NCI-H128 (cell line): ENCODE measurements at regions not wholly inside any gene's neighbourhood (a gene's known extent, or its start where the extent isn't known, plus 50 kb on each side); places are given as distances from the start of the nearest gene placed in this dataset.

ENCODE experiments used
- DNase-seq: peaks from one replicate; lab custom pipeline; 2025; ENCODE audit not compliant: unreplicated experiment; lab: John Stamatoyannopoulos, UW

- DNase-seq: no peak
Observed at GRCh38 chr9:107431461-107431860, 58.1 kb downstream of the KLF4 start.

DNA sequence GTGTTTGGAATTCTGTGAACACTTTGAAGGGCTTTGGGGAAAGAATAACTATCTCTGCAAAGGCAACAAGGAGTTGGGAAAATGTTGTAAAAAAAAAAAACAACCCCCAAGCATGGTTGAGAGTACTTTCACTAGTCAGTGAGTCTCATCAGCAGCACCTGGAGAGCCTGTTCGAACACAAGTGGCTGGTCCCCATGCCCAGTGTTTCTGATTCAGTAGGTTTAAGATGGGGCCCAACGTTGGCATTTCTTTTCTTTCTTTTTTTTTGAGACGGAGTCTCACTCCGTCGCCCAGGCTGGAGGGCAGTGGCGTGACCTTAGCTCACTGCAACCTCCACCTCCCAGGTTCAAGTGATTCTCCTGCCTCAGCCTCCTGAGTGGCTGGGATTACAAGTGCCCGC is 59.5 kb downstream of the KLF4 start:
- no peak for DNase-seq

GRCh38 chr9:107426126-107426525 is 63.4 kb downstream of the KLF4 start:
- no peak for DNase-seq

DNA sequence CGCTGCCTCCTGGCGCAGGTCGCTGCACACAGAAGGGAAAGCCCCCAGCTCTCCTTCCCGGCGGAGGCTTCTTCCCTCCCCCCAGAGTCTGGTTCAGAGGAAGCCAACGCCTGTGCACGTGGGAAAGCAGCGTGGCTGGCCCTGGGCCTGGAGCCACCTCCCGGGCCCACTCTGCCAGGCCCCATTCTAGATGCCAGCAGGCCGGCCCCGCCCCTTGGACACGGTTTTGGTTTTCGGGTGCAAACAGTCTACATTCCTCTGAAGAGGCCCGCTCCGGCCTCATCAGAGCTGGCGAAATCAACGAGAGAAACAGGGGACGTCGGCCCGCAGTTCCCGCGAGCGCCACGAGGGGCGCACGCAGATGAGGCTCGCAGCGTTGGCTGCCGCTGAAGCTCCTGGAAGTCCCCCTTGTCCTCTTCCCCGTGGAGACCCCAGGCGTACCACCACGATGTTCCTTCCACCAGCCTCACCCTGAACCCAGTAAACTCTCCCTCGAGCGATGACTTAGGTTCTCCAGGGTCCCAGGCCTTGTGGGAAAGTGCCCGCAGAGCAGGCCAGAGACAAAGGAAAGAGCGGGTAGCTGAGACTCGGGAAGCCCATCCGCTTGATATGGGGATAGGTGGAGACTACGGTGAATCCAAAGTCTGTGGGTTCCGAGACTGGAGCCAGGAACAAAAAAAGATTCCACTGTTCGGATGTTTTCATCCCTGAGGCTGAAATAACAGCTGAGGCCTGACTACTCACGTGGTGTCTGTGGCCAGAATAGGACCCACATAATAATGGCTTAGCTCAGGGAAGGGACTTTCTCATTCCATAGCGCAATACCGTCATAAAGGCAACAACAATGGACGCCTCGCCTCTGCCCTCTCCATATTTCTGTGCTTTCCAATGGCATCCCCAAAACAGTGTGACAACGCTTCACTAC is 64.2 kb downstream of the KLF4 start:
- DNase-seq: no peak

DNA sequence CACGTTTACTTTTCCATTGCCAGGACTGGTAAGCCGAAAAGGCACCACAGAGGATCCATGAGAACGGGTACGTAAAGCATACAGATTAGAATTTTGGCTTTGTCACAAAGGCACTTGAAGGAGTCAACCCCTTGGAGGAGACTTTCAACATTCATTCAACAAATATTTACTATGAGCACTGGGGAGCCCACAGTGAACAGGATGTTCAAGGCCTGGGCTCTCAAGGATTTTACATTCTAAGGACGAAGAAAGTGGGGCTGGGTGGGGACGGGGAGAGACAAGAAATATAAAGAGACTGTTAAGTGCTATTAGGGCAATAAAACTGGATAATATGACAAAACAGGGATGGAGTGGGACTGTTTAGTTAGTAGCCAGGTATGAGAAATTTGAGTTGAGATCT is 66.0 kb downstream of the KLF4 start:
- DNase-seq: no peak

DNA sequence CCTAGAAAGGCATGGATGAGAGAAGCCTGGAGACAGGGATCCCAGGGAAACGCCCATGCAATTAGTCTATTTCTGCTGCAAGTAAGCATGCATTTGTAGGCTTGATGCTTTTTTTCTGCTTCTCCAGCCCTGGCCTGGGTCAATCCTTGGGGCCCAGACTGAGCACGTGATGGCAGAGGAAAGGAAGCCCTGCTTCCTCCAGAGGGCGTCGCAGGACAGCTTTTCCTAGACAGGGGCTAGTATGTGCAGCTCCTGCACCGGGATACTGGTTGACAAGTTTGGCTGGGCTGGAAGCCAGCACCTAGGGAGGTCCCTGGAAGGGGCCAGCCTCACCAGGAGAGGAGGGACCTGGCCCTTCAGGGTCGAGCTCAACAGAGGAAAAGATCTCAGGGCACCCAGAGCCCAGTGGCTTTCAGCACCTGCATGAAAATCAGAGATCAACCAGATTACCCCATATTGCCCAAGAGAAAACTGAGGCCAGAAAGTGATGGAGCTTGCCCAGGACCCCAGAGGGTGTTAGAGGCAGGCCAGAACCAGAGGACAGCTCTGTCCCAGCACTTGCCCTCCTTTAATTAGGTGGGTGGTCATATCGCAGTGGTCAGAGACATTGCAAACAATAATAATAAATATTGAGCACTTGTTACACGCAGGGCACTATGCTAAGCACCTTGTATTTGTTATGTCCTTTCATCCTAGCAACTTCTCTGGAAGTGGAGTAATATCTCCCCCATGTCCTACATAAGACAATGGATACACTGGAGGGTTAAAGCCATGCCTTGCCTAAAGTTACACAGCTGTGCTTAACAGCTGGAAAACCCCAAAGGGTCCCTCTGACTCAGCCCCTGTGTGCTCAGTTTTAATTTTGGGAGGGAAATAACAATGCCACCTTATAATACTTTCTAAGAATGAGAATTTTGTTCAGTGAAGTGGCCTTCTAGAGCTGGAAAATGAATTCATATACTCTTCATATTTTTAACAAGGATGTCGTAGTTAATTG is 67.1 kb downstream of the KLF4 start:
- peak; percentile 32 for DNase-seq

DNA sequence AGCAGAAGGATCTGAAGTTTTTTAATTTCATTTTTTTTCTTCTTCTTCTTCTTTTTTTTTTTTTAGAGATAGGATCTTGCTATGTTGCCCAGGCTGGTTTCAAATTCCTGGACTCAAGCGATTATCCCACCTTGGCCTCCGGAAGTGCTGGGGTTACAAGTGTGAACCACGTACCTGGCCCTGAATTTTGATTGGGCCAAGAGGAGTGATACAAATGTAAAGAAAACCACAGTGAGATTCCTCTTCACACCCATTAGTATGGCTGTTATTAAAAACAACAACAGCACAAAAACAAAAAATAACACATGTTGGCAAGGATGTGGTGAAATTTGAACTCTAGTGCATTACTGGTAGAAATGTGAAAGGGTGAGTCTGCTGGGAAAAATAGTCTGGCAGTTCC is 79.1 kb downstream of the KLF4 start:
- no peak for DNase-seq

- DNase-seq: no peak
Observed at GRCh38 chr9:107409581-107410389, 79.8 kb downstream of the KLF4 start.

GRCh38 chr9:107407675-107408074 is 81.9 kb downstream of the KLF4 start:
- DNase-seq: no peak

GRCh38 chr9:107405511-107405910 is 84.1 kb downstream of the KLF4 start:
- no peak for DNase-seq

DNA sequence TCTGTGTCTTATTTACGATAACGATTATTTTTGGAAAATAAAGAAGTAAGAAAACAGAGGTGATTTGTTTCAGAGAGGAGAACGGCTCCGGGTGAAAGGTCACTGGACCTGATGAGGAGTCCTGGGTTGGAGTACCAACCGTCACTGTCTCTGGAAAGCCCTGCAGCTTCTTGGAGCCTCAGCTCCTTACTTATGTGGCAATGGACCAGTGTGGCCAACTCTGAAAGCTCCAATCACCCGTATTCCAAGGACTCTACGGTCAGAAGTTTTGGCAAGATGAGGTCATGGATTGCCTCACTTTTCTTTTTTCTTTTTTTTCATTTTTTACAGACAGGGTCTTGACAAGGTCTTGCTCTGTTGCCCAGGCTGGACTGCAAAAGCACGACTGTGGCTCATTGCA is 84.8 kb downstream of the KLF4 start:
- no peak for DNase-seq

DNA sequence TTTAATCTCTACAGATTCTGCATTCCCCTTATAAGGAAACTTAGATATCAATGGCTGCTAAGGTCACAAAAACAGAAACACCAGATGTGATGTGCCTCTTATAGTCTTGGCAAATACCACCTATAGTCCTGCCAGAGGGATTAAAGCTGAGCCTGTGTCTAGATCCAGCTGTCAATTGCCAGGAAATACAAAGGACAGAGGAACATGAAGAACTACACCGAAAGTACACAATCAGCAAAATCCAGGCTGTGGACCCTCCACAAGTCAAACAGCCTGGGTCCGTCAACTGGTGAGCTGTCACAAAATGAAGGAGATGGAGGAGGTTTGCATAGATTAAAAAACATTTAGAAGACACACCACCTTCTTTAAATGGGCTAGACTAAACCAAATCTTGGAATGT is 85.4 kb downstream of the KLF4 start:
- no peak for DNase-seq

- no peak for DNase-seq
Observed at GRCh38 chr9:107397076-107398044, 92.2 kb downstream of the KLF4 start.

- DNase-seq: no peak
Observed at GRCh38 chr9:107394264-107394663, 95.3 kb downstream of the KLF4 start.

DNA sequence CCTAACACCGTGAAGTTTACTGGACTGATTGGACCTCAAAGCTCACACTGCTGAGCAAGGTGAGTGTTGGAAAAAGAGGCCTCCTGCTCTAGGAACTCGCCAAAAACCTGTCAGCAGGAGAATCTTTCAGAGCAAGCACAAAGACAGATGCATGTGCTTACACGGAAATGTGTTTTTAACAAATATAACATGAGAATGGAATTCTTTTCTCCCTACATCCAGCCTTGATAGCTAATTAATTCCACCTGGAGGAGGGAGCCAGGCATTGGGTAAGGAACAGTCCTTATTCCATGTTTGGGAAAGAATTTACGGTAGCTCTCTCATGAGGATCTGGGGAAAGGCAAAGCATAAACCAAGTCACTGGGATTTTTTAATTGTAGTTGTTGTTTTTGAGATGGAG is 98.8 kb downstream of the KLF4 start:
- no peak for DNase-seq

DNA sequence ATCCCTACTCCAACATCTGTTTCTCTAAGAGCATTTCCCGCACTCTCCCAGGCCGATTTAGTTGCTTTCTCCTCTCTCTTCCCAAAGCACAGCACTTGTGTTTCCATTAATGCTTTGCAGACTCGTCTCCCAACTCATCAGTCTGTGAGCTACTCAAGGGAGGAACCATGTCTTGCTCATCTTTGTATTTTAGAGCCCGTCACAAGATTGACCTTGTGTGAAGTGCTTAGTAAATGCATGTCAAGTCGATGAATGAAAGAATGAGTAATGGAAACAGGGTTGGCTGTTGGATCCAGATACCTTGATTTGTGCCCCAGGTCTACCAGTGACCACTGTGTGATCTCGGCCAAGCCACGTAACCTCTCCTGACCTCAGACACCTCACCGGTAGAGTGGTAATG is 99.3 kb downstream of the KLF4 start:
- DNase-seq: no peak

- no peak for DNase-seq
Observed at GRCh38 chr9:107389617-107390071, 99.9 kb downstream of the KLF4 start.

GRCh38 chr9:107388890-107389289 is 100.7 kb downstream of the KLF4 start:
- DNase-seq: no peak

GRCh38 chr9:107387409-107387808 is 102.2 kb downstream of the KLF4 start:
- DNase-seq: no peak

DNA sequence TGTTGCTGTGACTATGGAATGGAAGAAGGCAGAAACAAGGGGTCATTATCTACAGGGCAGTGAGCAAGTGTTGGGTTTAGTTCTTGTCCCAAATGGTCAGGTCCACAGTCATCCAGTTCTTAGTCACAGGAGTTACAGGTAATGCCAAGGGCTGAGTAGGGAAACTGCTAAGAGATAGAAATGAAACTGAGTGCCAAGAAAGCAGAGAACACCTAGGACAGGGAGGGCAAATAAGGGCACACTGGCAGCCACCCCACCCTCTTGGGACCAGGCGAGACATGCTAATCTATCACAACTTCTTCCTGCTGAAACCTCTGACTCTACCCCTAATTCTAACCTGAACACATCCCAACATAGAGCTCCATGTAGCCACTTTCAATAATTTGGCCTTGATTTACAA is 103.2 kb downstream of the KLF4 start:
- no peak for DNase-seq
